ENCODE measurements at regions not wholly inside any gene's neighbourhood (a gene's known extent, or its start where the extent isn't known, plus 50 kb on each side); places are given as distances from the start of the nearest gene placed in this dataset.

GRCh38 chr13:109541081-109541480, 245.3 kb downstream of the IRS2 start:
- no peak for DNase-seq (ENCODE audit: low read depth in 3 of 3, low spot score in 2 of 3)

- DNase-seq (ENCODE audit: low read depth in 3 of 3, low spot score in 2 of 3), result no peak
Observed at GRCh38 chr13:109537584-109537983, 248.8 kb downstream of the IRS2 start.

- no peak for DNase-seq (ENCODE audit: low read depth in 3 of 3, low spot score in 2 of 3)
Observed at GRCh38 chr13:109533350-109533749, 253.0 kb downstream of the IRS2 start.

GRCh38 chr13:109529964-109530363, 256.4 kb downstream of the IRS2 start:
- no peak for DNase-seq (ENCODE audit: low read depth in 3 of 3, low spot score in 2 of 3)

GRCh38 chr13:109521719-109522118, 264.7 kb downstream of the IRS2 start:
- DNase-seq (ENCODE audit: low read depth in 3 of 3, low spot score in 2 of 3), result no peak

GRCh38 chr13:109517517-109517916, 268.9 kb downstream of the IRS2 start:
- DNase-seq (ENCODE audit: low read depth in 3 of 3, low spot score in 2 of 3), result no peak

- DNase-seq (ENCODE audit: low read depth in 3 of 3, low spot score in 2 of 3), result no peak
Observed at GRCh38 chr13:109516186-109516585, 270.2 kb downstream of the IRS2 start.

- no peak for DNase-seq (ENCODE audit: low read depth in 3 of 3, low spot score in 2 of 3)
Observed at GRCh38 chr13:109510013-109510412, 276.4 kb downstream of the IRS2 start.

GRCh38 chr13:109509154-109509900, 277.1 kb downstream of the IRS2 start:
- no peak for DNase-seq (ENCODE audit: low read depth in 3 of 3, low spot score in 2 of 3)

GRCh38 chr13:109500146-109500773, 286.1 kb downstream of the IRS2 start:
- DNase-seq (ENCODE audit: low read depth in 3 of 3, low spot score in 2 of 3), result no peak

- no peak for DNase-seq (ENCODE audit: low read depth in 3 of 3, low spot score in 2 of 3)
Observed at GRCh38 chr13:109497917-109498316, 288.5 kb downstream of the IRS2 start.

GRCh38 chr13:109496216-109496615, 290.2 kb downstream of the IRS2 start:
- no peak for DNase-seq (ENCODE audit: low read depth in 3 of 3, low spot score in 2 of 3)

- no peak for DNase-seq (ENCODE audit: low read depth in 3 of 3, low spot score in 2 of 3)
Observed at GRCh38 chr13:109494925-109495369, 291.4 kb downstream of the IRS2 start.

GRCh38 chr13:109485136-109485794, 301.1 kb downstream of the IRS2 start:
- DNase-seq (ENCODE audit: low read depth in 3 of 3, low spot score in 2 of 3), result no peak

GRCh38 chr13:109483284-109483683, 303.1 kb downstream of the IRS2 start:
- no peak for DNase-seq (ENCODE audit: low read depth in 3 of 3, low spot score in 2 of 3)

- no peak for DNase-seq (ENCODE audit: low read depth in 3 of 3, low spot score in 2 of 3)
Observed at GRCh38 chr13:109481040-109481439, 305.3 kb downstream of the IRS2 start.

GRCh38 chr13:109480011-109480955, 306.1 kb downstream of the IRS2 start:
- DNase-seq (ENCODE audit: low read depth in 3 of 3, low spot score in 2 of 3), result no peak

- no peak for DNase-seq (ENCODE audit: low read depth in 3 of 3, low spot score in 2 of 3)
Observed at GRCh38 chr13:109479534-109479933, 306.8 kb downstream of the IRS2 start.

GRCh38 chr13:109476001-109476400, 310.4 kb downstream of the IRS2 start:
- DNase-seq (ENCODE audit: low read depth in 3 of 3, low spot score in 2 of 3), result no peak

GRCh38 chr13:109468123-109468522, 318.3 kb downstream of the IRS2 start:
- no peak for DNase-seq (ENCODE audit: low read depth in 3 of 3, low spot score in 2 of 3)

- no peak for DNase-seq (ENCODE audit: low read depth in 3 of 3, low spot score in 2 of 3)
Observed at GRCh38 chr13:109465148-109465547, 321.2 kb downstream of the IRS2 start.

Measured in right renal cortex interstitium (tissue), 3 donors.